GM19240 (cell line): ENCODE measurements at regions not wholly inside any gene's neighbourhood (a gene's known extent, or its start where the extent isn't known, plus 50 kb on each side); places are given as distances from the start of the nearest gene placed in this dataset.

Source experiments
- DNase-seq: peaks from one replicate; pipeline ENCODE4 v3.0.0; 2011; ENCODE audit warnings: low spot score; ENCODE audit not compliant: insufficient read length

GRCh38 chr2:207235621-207236020 lies 69.9 kb upstream of the KLF7 start:
- DNase-seq: no peak

DNA sequence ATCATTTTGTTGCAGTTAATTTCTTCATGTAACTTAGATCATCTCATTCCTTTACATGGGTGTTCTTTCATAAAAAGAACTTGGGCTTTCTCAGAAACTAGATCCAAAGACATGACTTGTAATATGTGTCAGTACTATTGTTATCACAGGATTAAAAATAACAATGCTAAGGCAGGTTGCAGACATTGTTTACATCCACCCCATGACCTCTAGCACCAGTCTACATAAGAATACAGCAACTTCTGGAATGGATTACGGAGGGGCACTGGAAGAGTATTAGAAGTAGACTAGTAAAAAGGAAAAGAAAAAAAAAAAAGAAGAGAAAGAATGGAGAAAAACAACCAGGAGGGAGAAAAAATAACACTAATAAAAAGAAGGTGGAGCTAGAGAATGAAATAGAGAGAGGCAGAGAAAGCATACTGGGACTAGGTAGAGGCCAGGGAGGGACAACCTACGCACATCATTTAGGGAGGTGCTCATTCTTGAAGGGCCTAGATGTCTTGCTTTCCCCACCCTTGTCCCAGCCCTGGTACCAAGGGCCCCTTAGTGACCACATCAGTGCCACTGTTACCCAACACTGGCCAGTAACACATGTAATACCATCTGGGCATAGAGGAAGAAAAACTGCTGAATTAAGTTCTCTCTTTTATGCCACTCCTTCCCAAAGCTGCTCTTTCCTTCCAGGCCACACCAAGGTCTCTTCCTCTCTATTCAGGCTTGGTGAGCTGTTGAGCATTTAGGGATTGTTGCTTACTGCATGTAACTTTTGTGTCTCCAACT lies 70.6 kb upstream of the KLF7 start:
- no peak for DNase-seq

GRCh38 chr2:207238831-207239701 lies 73.3 kb upstream of the KLF7 start:
- DNase-seq: no peak

- no peak for DNase-seq
These were observed 74.2 kb upstream of the KLF7 start for GRCh38 chr2:207239754-207240494.

DNA sequence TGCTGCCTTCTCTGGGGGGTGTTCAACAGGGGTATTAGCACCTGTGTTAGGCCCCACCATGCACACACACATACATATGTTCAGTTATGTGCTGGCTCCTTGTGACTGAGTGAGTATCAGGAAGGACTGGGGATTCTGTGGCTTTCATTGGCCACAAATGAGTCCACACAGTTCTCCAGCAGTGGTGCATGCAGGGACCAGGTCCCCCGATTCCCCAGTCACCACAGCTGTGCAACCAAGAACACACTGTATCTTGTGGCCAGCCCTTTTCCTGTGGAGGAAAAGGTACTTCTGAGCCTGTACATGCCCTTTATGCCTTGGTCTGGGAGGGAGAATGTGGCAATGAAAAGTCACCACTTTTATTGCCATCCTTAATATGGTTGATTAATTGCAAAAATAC lies 74.9 kb upstream of the KLF7 start:
- no peak for DNase-seq

DNA sequence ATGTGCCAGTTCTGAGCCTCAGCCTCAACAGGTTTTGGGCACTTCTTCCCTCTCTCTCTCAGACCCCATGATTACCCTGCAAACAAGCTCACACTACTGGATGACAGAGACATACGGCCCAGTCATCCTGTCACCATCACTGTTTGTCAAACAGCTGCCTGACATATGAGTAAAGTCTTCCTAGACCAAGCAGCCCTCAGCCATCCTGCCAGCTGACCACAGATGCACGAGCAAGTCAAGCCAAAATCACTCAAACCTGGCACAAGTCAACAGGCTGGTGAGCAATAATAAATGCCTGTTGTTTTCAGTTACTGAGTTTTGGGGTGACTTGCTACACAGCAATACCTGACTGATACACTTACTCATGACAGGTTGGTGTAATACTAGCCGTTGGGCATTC lies 75.5 kb upstream of the KLF7 start:
- DNase-seq: no peak

DNA sequence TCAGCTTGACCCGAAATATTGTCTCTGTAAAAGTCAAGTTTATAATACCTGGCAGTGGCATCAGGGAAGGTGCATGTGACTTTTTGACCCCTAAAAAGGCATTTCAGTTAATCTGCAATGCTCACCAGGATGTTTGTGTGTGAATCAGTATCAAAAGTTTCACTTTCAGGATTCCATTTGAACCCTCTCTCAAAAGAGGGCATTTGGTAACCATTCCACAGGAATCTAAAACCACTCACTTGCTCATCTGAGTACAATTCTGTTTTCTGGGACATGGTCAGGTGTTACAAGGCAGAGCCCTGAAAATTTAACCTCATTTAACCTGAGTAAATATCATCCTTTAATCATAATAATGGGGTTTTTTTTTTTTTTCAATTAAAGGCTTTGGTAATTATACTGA lies 77.9 kb upstream of the KLF7 start:
- DNase-seq: no peak

- no peak for DNase-seq
These were observed 79.5 kb upstream of the KLF7 start for GRCh38 chr2:207244971-207245925.

DNA sequence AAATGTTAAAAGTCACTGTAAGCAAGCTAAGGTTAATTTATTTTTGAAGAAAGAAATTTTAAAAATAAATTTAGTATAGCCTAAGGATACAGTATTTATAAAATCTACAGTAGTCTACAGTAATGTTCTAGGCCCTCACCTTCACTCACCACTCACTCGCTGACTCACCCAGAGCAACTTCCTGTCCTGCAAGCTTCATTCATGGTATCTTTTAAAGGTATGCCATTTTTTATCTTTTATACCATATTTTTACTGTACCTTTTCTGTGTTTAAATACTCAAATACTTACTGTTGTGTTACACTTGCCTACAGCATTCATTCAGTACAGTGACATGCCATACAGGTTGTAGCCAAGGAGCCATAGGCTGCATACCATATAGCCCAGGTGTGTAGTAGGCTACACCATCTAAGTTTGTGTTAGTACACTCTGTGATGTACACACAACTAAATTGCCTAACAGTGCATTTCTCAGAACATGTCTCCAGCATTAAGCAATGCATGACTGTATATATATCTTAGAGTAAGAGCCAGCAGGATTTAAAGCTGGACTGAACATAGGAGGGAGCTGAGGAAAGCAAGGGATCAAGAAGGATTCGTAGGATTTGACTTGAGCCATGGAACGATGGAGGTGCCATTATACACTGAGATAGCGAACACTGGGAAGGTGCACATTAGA lies 83.1 kb upstream of the KLF7 start:
- no peak for DNase-seq

- DNase-seq: no peak
These were observed 85.3 kb upstream of the KLF7 start for GRCh38 chr2:207251022-207251421.

- DNase-seq: no peak
These were observed 85.9 kb upstream of the KLF7 start for GRCh38 chr2:207251573-207252192.

- no peak for DNase-seq
These were observed 86.7 kb upstream of the KLF7 start for GRCh38 chr2:207252416-207252815.

DNA sequence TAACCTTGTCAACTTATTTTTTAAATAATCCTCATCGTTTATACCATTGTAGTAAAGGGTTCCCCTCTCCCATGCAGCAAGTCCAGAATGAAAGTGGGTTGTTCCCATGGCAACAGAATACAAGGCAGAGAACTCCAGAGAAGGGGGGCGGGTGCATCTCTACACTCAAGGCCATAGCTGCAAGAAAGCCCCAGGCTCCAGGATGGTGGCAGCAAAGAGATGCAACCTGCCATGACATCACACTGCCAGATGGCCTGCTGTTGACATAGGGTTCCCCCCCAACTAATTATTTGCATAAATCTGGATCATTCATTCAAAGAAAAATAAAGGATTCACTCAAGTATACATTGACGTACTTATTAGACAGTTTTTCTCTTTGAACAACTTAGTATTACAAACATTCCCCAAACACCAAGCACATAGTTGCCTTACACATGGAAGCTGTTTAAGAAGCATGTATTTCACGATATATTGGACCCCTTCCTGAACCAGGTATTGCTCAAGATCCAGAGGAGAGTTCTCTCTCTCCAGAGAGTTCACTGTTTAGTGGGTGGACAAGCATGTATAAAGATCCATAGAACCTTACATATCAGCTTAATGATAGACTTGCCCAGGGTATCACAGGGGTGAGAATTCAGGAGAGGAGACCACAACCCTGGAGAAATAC lies 87.4 kb upstream of the KLF7 start:
- no peak for DNase-seq

DNA sequence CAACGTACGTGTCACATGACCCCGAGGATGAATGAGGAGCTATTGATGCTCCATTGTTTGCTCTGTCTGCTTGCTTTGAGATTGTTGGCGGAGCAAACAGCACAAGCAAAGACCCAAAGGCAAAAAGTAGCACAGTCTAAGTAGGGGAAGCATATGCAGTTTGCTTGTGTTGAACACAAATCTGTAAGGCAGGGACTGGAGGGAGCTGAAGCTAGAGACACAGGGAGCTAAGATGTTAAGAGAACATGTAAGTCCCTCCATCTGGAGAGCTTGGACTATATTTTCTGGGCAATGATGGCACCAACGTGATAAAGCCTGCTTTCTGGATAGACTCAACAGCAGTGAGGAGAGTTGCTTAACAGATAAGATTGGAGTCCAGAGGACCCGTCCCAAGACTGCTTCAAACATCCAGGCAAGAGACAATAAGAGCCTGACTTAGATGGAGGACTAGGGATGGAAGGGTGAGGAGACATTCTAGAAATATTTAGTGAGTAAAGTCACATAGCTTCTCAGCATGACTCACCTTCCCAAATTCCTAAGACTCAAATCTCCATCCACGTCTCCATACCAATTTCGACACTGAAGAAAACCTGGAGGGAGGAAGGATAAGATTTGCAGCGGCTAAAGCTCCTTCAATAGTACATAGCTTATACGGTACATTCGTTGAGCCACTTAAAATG lies 88.1 kb upstream of the KLF7 start:
- no peak for DNase-seq

GRCh38 chr2:207254591-207255464 lies 89.1 kb upstream of the KLF7 start:
- no peak for DNase-seq

- DNase-seq: no peak
These were observed 90.1 kb upstream of the KLF7 start for GRCh38 chr2:207255565-207256470.
